Heart left ventricle (tissue), 13 donors: ENCODE measurements at regions not wholly inside any gene's neighbourhood (a gene's known extent, or its start where the extent isn't known, plus 50 kb on each side); places are given as distances from the start of the nearest gene placed in this dataset.

Experiments
- POLR2A ChIP-seq, 2 donors: fragments of 450-650 bp; IDR thresholded peaks; one replicate each; pipeline ENCODE4 v1.6.1; 2017; ENCODE audit warnings: antibody characterized with exemption in 2 of 2, mild to moderate bottlenecking in 2 of 2, moderate library complexity in 2 of 2
- TF ChIP-seq, protein P1 (sequence below), 12 donors: fragments of 200-600 bp; sonication (generic) in 4 of 12; IDR thresholded peaks; one replicate each; pipeline versions ENCODE4 v1.5.0 to v1.8.0; 2018 to 2022; ENCODE audit warnings: antibody characterized with exemption in 12 of 12, mild to moderate bottlenecking in 5 of 12
- donor health status: ischemic (EF 13 %, LVEDD 7.1; RV severe dilation, severe dysfunction).
- donor health status: DM: no; HTN: yes; CAD: no.
- donor health status: DM: no; HTN: no; CAD: no.
- donor health status: ischemic (EF 25% LVEDD 6.9; RV normal size, moderate dysfunction).
- donor health status: ischemic (EF 25% LVEDD 5.7; RV mildly dilated, moderate dysfunction).
- donor health status: ischemic (EF 35%, LVEDD 5.7; RV mildly dilated, moderate dysfunction).
- donor health status: nonischemic (EF 11% LVEDD 7.7; RV severe dilation, severe dysfunction).
- donor health status: DM: yes; HTN: yes; CAD: no.
- donor health status: PGD.
- donor health status: ischemic (EF 29% LVEDD 5.4; RV normal size, mild dysfunction).
- donor health status: nonischemic (EF 23%, LVEDD 6.1; RV moderate dilation, normal function).

GRCh38 chr1:177880339-177880891, 89.4 kb downstream of the SEC16B start:
- TF ChIP-seq, protein P1, sequence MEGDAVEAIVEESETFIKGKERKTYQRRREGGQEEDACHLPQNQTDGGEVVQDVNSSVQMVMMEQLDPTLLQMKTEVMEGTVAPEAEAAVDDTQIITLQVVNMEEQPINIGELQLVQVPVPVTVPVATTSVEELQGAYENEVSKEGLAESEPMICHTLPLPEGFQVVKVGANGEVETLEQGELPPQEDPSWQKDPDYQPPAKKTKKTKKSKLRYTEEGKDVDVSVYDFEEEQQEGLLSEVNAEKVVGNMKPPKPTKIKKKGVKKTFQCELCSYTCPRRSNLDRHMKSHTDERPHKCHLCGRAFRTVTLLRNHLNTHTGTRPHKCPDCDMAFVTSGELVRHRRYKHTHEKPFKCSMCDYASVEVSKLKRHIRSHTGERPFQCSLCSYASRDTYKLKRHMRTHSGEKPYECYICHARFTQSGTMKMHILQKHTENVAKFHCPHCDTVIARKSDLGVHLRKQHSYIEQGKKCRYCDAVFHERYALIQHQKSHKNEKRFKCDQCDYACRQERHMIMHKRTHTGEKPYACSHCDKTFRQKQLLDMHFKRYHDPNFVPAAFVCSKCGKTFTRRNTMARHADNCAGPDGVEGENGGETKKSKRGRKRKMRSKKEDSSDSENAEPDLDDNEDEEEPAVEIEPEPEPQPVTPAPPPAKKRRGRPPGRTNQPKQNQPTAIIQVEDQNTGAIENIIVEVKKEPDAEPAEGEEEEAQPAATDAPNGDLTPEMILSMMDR (IDR thresholded peaks at IDR 0.05) = no peak
- no peak for TF ChIP-seq POLR2A (IDR thresholded peaks at IDR 0.05)
